Neural crest cell (in vitro differentiated cells): ENCODE measurements at regions not wholly inside any gene's neighbourhood (a gene's known extent, or its start where the extent isn't known, plus 50 kb on each side); places are given as distances from the start of the nearest gene placed in this dataset.

ENCODE experiments used
- DNase-seq: peaks from one replicate; pipeline ENCODE4 v3.0.0; 2021; ENCODE audit warnings: low read depth, mixed read lengths, low spot score
- H3K27ac Mint-ChIP-seq: one replicate; pipeline ENCODE4 v1.8.0; 2021; ENCODE audit warnings: mild to moderate bottlenecking, mixed read lengths; ENCODE audit not compliant: unreplicated experiment
- H3K27me3 Mint-ChIP-seq: 2 replicates; pipeline ENCODE4 v1.8.0; 2021; ENCODE audit warnings: low read depth, mild to moderate bottlenecking, mixed read lengths
- H3K36me3 Mint-ChIP-seq: 2 replicates; pipeline ENCODE4 v1.8.0; 2021; ENCODE audit warnings: low read depth, mild to moderate bottlenecking, mixed read lengths
- H3K4me1 Mint-ChIP-seq: 2 replicates; pipeline ENCODE4 v1.8.0; 2021; ENCODE audit warnings: mixed read lengths
- H3K4me3 Mint-ChIP-seq: one replicate; pipeline ENCODE4 v1.8.0; 2021; ENCODE audit warnings: mild to moderate bottlenecking, mixed read lengths
- H3K9me3 Mint-ChIP-seq: 2 replicates; pipeline ENCODE4 v1.8.0; 2021; ENCODE audit warnings: mixed read lengths
- CTCF ChIP-seq: fragments of 200-600 bp; sonication (generic); conservative IDR thresholded peaks from 2 replicates; pipeline ENCODE4 v1.5.0; 2021; ENCODE audit warnings: antibody characterized with exemption, mild to moderate bottlenecking

GRCh38 chr20:57999465-58000111 is 228.9 kb downstream of the ANKRD60 start:
- Mint-ChIP-seq H3K4me1 (peaks cover 20% of the 10 kb centered on the region), H3K36me3 (no peaks in the 10 kb centered on the region), H3K27me3 (peaks cover 35% of the 10 kb centered on the region), H3K9me3 (no peaks in the 10 kb centered on the region), H3K4me3 (peak overlapping the region; percentile 9), H3K27ac (peak overlapping the region; percentile 35)
- DNase-seq, result no peak
- TF ChIP-seq CTCF, result no peak

- Mint-ChIP-seq H3K36me3 (no peaks in the 10 kb centered on the region), H3K4me3 (no peak overlapping the region), H3K4me1 (peaks cover 20% of the 10 kb centered on the region), H3K27ac (no peak overlapping the region), H3K27me3 (peaks cover 35% of the 10 kb centered on the region), H3K9me3 (no peaks in the 10 kb centered on the region)
- no peak for TF ChIP-seq CTCF
- DNase-seq, result no peak
These were observed 229.4 kb downstream of the ANKRD60 start for GRCh38 chr20:57998981-57999464.

- Mint-ChIP-seq H3K27me3 (peaks cover 35% of the 10 kb centered on the region), H3K4me1 (peaks cover 20% of the 10 kb centered on the region), H3K36me3 (no peaks in the 10 kb centered on the region), H3K27ac (no peak overlapping the region), H3K9me3 (no peaks in the 10 kb centered on the region), H3K4me3 (no peak overlapping the region)
- TF ChIP-seq CTCF, result no peak
- DNase-seq, result no peak
These were observed 230.2 kb downstream of the ANKRD60 start for GRCh38 chr20:57998276-57998675.

- Mint-ChIP-seq H3K9me3 (no peaks in the 10 kb centered on the region), H3K4me1 (peaks cover 20% of the 10 kb centered on the region), H3K27ac (no peak overlapping the region), H3K27me3 (peaks cover 39% of the 10 kb centered on the region), H3K36me3 (no peaks in the 10 kb centered on the region), H3K4me3 (no peak overlapping the region)
- TF ChIP-seq CTCF, result no peak
- no peak for DNase-seq
These were observed 231.2 kb downstream of the ANKRD60 start for GRCh38 chr20:57996936-57997890.

GRCh38 chr20:57996465-57996864 is 232.0 kb downstream of the ANKRD60 start:
- H3K9me3 Mint-ChIP-seq, result no peaks in the 10 kb centered on the region
- no peaks in the 10 kb centered on the region for H3K36me3 Mint-ChIP-seq

More at GRCh38 chr20:57996465-57996864, 232.0 kb downstream of the ANKRD60 start:
- no peak overlapping the region for H3K27ac Mint-ChIP-seq
- no peak for TF ChIP-seq CTCF
- H3K27me3 Mint-ChIP-seq, result peaks cover 41% of the 10 kb centered on the region
- H3K4me3 Mint-ChIP-seq, result no peak overlapping the region
- peaks cover 20% of the 10 kb centered on the region for H3K4me1 Mint-ChIP-seq
- no peak for DNase-seq
